ENCODE measurements at regions not wholly inside any gene's neighbourhood (a gene's known extent, or its start where the extent isn't known, plus 50 kb on each side); places are given as distances from the start of the nearest gene placed in this dataset.

- no peak for DNase-seq (ENCODE audit: extremely low spot score)
- TF ChIP-seq HDGF (IDR thresholded peaks at IDR 0.05; ENCODE audit: borderline replicate concordance) (no peak), ZNF384 (IDR thresholded peaks at IDR 0.05) (no peak), L3MBTL2 (conservative IDR thresholded peaks at IDR 0.05) (no peak), ELF4 (IDR thresholded peaks at IDR 0.05) (no peak), FOXK2 (IDR thresholded peaks at IDR 0.05) (no peak), SP1 (IDR thresholded peaks at IDR 0.05) (no peak), NFRKB (IDR thresholded peaks at IDR 0.05) (no peak), FOXA1 (IDR thresholded peaks at IDR 0.05) (no peak), ARNT (IDR thresholded peaks at IDR 0.05) (no peak), LEF1 (IDR thresholded peaks at IDR 0.05; ENCODE audit: borderline replicate concordance) (no peak), SUZ12 (IDR thresholded peaks at IDR 0.05) (no peak), TARDBP (IDR thresholded peaks at IDR 0.05) (no peak), CTBP1 (IDR thresholded peaks at IDR 0.05; ENCODE audit: borderline replicate concordance) (no peak), PKNOX1 (IDR thresholded peaks at IDR 0.05) (no peak), BHLHE40 (IDR thresholded peaks at IDR 0.05; ENCODE audit: borderline replicate concordance) (no peak), FOXM1 (IDR thresholded peaks at IDR 0.05; ENCODE audit: borderline replicate concordance) (no peak)
- ChIA-PET POLR2A (no interaction called here), CTCF (no interaction called here)
These were observed 81.8 kb upstream of the HPCAL1 start for GRCh38 chr2:10220902-10221391.

GRCh38 chr2:10221443-10221842, 81.3 kb upstream of the HPCAL1 start:
- TF ChIP-seq L3MBTL2 (conservative IDR thresholded peaks at IDR 0.05) (no peak), ELF4 (IDR thresholded peaks at IDR 0.05) (no peak), FOXA1 (IDR thresholded peaks at IDR 0.05) (no peak), SUZ12 (IDR thresholded peaks at IDR 0.05) (no peak), ZNF384 (IDR thresholded peaks at IDR 0.05) (no peak)
- ChIA-PET POLR2A (no interaction called here), CTCF (no interaction called here)
- no peak for DNase-seq (ENCODE audit: extremely low spot score)

DNA sequence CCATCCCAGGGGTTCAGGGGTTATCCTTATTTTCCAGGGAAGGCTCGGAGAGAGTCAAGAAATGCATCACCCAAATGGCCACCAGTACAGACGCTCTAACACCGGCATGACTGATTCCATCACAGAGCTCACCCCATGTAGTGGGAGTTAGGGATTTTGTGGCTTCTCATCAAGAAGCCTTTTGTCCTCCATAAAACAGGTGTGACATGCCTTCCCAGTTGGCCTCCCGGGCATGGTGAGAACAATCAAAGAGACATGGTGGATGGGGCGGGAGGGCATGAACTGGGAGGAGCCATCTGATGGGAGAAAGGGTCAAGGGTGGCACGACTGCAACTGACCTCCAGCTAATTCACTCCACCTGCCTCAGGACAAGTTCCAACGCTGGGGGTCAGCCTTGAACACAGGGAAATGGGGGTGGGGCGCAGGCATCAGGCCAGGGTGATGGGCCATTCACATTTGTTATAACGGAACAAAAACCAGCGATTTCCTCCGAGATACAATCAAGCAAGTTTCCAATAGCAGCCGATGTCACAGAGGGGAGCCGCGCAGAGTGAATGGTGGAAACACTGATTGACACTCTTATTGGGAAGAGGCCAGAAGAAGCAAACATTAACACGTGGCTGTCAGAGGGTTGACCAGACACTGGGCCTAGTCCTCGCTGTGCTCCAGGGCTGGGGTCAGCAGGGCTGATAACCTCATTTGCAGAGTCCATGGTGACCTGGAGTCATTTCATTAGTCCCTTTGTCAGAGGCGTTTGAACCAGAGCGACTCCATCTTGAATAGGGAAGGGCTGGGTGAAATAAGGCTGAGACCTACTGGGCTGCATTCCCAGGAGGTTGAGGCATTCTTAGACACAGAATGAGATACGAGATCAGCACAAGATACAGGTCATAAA, 80.5 kb upstream of the HPCAL1 start:
- ChIA-PET CTCF (no interaction called here), POLR2A (no interaction called here)
- TF ChIP-seq ELF4 (IDR thresholded peaks at IDR 0.05) (no peak), SUZ12 (IDR thresholded peaks at IDR 0.05) (no peak), LEF1 (IDR thresholded peaks at IDR 0.05; ENCODE audit: borderline replicate concordance) (no peak), BHLHE40 (IDR thresholded peaks at IDR 0.05; ENCODE audit: borderline replicate concordance) (no peak), ARNT (IDR thresholded peaks at IDR 0.05) (no peak), L3MBTL2 (conservative IDR thresholded peaks at IDR 0.05) (no peak), SP1 (IDR thresholded peaks at IDR 0.05) (no peak), HDGF (IDR thresholded peaks at IDR 0.05; ENCODE audit: borderline replicate concordance) (no peak), ZNF384 (IDR thresholded peaks at IDR 0.05) (no peak), TARDBP (IDR thresholded peaks at IDR 0.05) (no peak), FOXA1 (IDR thresholded peaks at IDR 0.05) (no peak), NFRKB (IDR thresholded peaks at IDR 0.05) (no peak), PKNOX1 (IDR thresholded peaks at IDR 0.05) (no peak), CTBP1 (IDR thresholded peaks at IDR 0.05; ENCODE audit: borderline replicate concordance) (no peak), FOXK2 (IDR thresholded peaks at IDR 0.05) (no peak), FOXM1 (IDR thresholded peaks at IDR 0.05; ENCODE audit: borderline replicate concordance) (no peak)
- DNase-seq (ENCODE audit: extremely low spot score): no peak

DNA sequence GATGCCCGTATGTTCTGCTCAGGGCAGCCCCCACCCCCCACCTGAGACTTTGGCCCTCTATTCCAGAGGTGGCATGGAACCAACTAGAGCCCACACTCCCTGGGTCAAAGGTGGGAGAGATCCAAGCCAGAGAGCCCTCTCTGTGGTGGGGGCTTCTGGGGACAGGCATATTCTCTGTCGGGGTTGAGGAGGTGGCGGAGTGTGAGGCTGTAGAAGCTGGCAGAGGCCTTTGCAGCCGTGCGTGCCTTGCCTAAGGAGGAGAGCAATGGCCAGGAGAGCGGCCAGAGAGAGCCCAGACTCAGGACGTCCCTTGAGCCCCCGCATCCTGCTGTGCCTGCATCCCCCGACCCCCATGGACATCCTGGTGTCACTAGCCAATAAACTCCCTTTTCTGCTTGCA, 79.2 kb upstream of the HPCAL1 start:
- ChIA-PET POLR2A (no interaction called here), CTCF (no interaction called here)
- no peak for TF ChIP-seq CTBP1 (IDR thresholded peaks at IDR 0.05; ENCODE audit: borderline replicate concordance)
- TF ChIP-seq SP1 (IDR thresholded peaks at IDR 0.05): no peak
- TF ChIP-seq FOXM1 (IDR thresholded peaks at IDR 0.05; ENCODE audit: borderline replicate concordance): no peak
- TF ChIP-seq NFRKB (IDR thresholded peaks at IDR 0.05): no peak
- TF ChIP-seq ELF4 (IDR thresholded peaks at IDR 0.05): no peak
- no peak for TF ChIP-seq HDGF (IDR thresholded peaks at IDR 0.05; ENCODE audit: borderline replicate concordance)
- no peak for TF ChIP-seq L3MBTL2 (conservative IDR thresholded peaks at IDR 0.05)
- TF ChIP-seq ARNT (IDR thresholded peaks at IDR 0.05): no peak
- no peak for TF ChIP-seq FOXA1 (IDR thresholded peaks at IDR 0.05)
- no peak for TF ChIP-seq BHLHE40 (IDR thresholded peaks at IDR 0.05; ENCODE audit: borderline replicate concordance)
- no peak for TF ChIP-seq SUZ12 (IDR thresholded peaks at IDR 0.05)
- TF ChIP-seq ZNF384 (IDR thresholded peaks at IDR 0.05): no peak
- no peak for TF ChIP-seq FOXK2 (IDR thresholded peaks at IDR 0.05)
- no peak for TF ChIP-seq TARDBP (IDR thresholded peaks at IDR 0.05)
- no peak for TF ChIP-seq LEF1 (IDR thresholded peaks at IDR 0.05; ENCODE audit: borderline replicate concordance)
- no peak for TF ChIP-seq PKNOX1 (IDR thresholded peaks at IDR 0.05)

GRCh38 chr2:10223932-10224720, 78.6 kb upstream of the HPCAL1 start:
- ChIA-PET POLR2A (no interaction called here), CTCF (no interaction called here)
- TF ChIP-seq PKNOX1 (IDR thresholded peaks at IDR 0.05) (no peak), FOXA1 (IDR thresholded peaks at IDR 0.05) (no peak), ARNT (IDR thresholded peaks at IDR 0.05) (no peak), SP1 (IDR thresholded peaks at IDR 0.05) (no peak), FOXK2 (IDR thresholded peaks at IDR 0.05) (no peak), CTBP1 (IDR thresholded peaks at IDR 0.05; ENCODE audit: borderline replicate concordance) (no peak)
- no peak for DNase-seq (ENCODE audit: extremely low spot score)

More for the DNA sequence above, 79.2 kb upstream of the HPCAL1 start:
- no peak for DNase-seq (ENCODE audit: extremely low spot score)

All from HEK293T (cell line).